Astrocyte (in vitro differentiated cells and primary cell): ENCODE measurements at regions not wholly inside any gene's neighbourhood (a gene's known extent, or its start where the extent isn't known, plus 50 kb on each side); places are given as distances from the start of the nearest gene placed in this dataset.
A peak's percentile ranks its signal among the peaks of the same experiment; 100 is the strongest.

Experiments used
- DNase-seq: peaks from one replicate; pipeline ENCODE4 v3.0.0-alpha.2; 2010; ENCODE audit warnings: low read depth
- FAIRE-seq: peaks from 2 replicates; lab custom pipeline; 2011; peaks lifted over from hg19 to GRCh38; lab: Jason Lieb, UNC
- H2AFZ ChIP-seq: 2 replicates; pipeline ENCODE4 v1.6.0; 2012; ENCODE audit warnings: low read depth, low read length, inconsistent platforms
- H3K27ac ChIP-seq: 2 replicates; pipeline ENCODE4 v1.5.1; 2011; ENCODE audit warnings: low read depth, low read length, inconsistent platforms
- H3K27me3 ChIP-seq: 2 replicates; pipeline ENCODE4 v1.6.0; 2011; ENCODE audit warnings: low read length, inconsistent platforms; ENCODE audit not compliant: insufficient read depth
- H3K36me3 ChIP-seq: 2 replicates; pipeline ENCODE4 v1.5.1; 2011; ENCODE audit warnings: low read length, inconsistent platforms; ENCODE audit not compliant: insufficient read depth
- H3K4me1 ChIP-seq: 2 replicates; pipeline ENCODE4 v1.5.1; 2011; ENCODE audit warnings: low read length, inconsistent platforms; ENCODE audit not compliant: insufficient read depth
- H3K4me2 ChIP-seq: 2 replicates; pipeline ENCODE4 v1.6.0; 2012; ENCODE audit warnings: low read length, inconsistent platforms
- H3K4me3 ChIP-seq: 2 replicates; pipeline ENCODE4 v1.5.1; 2011; ENCODE audit warnings: low read depth, mild to moderate bottlenecking, low read length, inconsistent platforms; ENCODE audit not compliant: insufficient read depth
- H3K79me2 ChIP-seq: 2 replicates; pipeline ENCODE4 v1.6.0; 2012; ENCODE audit warnings: mild to moderate bottlenecking, low read length, inconsistent platforms; ENCODE audit not compliant: insufficient read depth
- H3K9ac ChIP-seq: 2 replicates; pipeline ENCODE4 v1.6.0; 2012; ENCODE audit warnings: mild to moderate bottlenecking, low read length, inconsistent platforms
- H3K9me3 ChIP-seq: 2 replicates; pipeline ENCODE4 v1.5.1; 2012; ENCODE audit warnings: low read depth, mild to moderate bottlenecking, low read length, inconsistent platforms; ENCODE audit not compliant: insufficient read depth
- H4K20me1 ChIP-seq: 2 replicates; pipeline ENCODE4 v1.6.0; 2012; ENCODE audit warnings: low read length, inconsistent platforms; ENCODE audit not compliant: insufficient read depth
- H3K27ac Mint-ChIP-seq: one replicate; pipeline ENCODE4 v1.8.0; 2021; ENCODE audit warnings: mild to moderate bottlenecking, mixed read lengths; ENCODE audit not compliant: unreplicated experiment
- H3K27me3 Mint-ChIP-seq: one replicate; pipeline ENCODE4 v1.8.0; 2021; ENCODE audit warnings: low read depth, mixed read lengths; ENCODE audit not compliant: unreplicated experiment
- H3K36me3 Mint-ChIP-seq: one replicate; pipeline ENCODE4 v1.8.0; 2021; ENCODE audit warnings: low read depth, mixed read lengths; ENCODE audit not compliant: unreplicated experiment
- H3K4me1 Mint-ChIP-seq: one replicate; pipeline ENCODE4 v1.8.0; 2021; ENCODE audit warnings: low read depth, mixed read lengths; ENCODE audit not compliant: unreplicated experiment
- H3K4me3 Mint-ChIP-seq: one replicate; pipeline ENCODE4 v1.8.0; 2021; ENCODE audit warnings: mild to moderate bottlenecking, moderate library complexity, mixed read lengths; ENCODE audit not compliant: unreplicated experiment
- H3K9me3 Mint-ChIP-seq: one replicate; pipeline ENCODE4 v1.8.0; 2021; ENCODE audit warnings: mild to moderate bottlenecking, mixed read lengths; ENCODE audit not compliant: unreplicated experiment
- CTCF ChIP-seq: IDR thresholded peaks from 2 replicates; pipeline ENCODE4 v1.5.1; 2011; ENCODE audit warnings: low read depth, mild to moderate bottlenecking, inconsistent platforms, low read length, moderate library complexity; ENCODE audit not compliant: insufficient read depth
- EZH2 ChIP-seq: IDR thresholded peaks from 2 replicates; pipeline ENCODE4 v1.6.1; 2012; ENCODE audit warnings: mild to moderate bottlenecking, low read length, inconsistent platforms; ENCODE audit not compliant: insufficient read depth

- Histone ChIP-seq H3K4me2 (peak overlapping the region; percentile 80), H4K20me1 (no peaks in the 10 kb centered on the region), H3K27ac (no peak overlapping the region), H3K9ac (no peak overlapping the region), H3K4me1 (peaks cover 8% of the 10 kb centered on the region), H2AFZ (peak overlapping the region; percentile 62), H3K79me2 (no peaks in the 10 kb centered on the region), H3K4me3 (peak overlapping the region; percentile 45), H3K27me3 (no peaks in the 10 kb centered on the region), H3K36me3 (no peaks in the 10 kb centered on the region), H3K9me3 (no peaks in the 10 kb centered on the region)
- FAIRE-seq (no peak), DNase-seq (peak; percentile 42)
- Mint-ChIP-seq H3K27me3 (peaks cover 1% of the 10 kb centered on the region), H3K36me3 (no peaks in the 10 kb centered on the region), H3K4me1 (peaks cover 12% of the 10 kb centered on the region), H3K9me3 (no peaks in the 10 kb centered on the region), H3K27ac (no peak overlapping the region), H3K4me3 (peak overlapping the region; percentile 62)
- TF ChIP-seq EZH2 = no peak
- no peak for TF ChIP-seq CTCF
Measured at GRCh38 chr16:14002416-14002990, 68.6 kb upstream of the MRTFB start.

- Mint-ChIP-seq H3K27me3 (peaks cover 1% of the 10 kb centered on the region), H3K9me3 (no peaks in the 10 kb centered on the region), H3K4me1 (peaks cover 12% of the 10 kb centered on the region), H3K36me3 (no peaks in the 10 kb centered on the region), H3K4me3 (peak overlapping the region; percentile 27), H3K27ac (no peak overlapping the region)
- H3K9ac ChIP-seq = no peak overlapping the region
- no peak overlapping the region for H3K27ac ChIP-seq
- H3K36me3 ChIP-seq = no peaks in the 10 kb centered on the region
- H3K4me2 ChIP-seq = peak overlapping the region; percentile 80
- peak; percentile 65 for DNase-seq
- H3K9me3 ChIP-seq = no peaks in the 10 kb centered on the region
- no peaks in the 10 kb centered on the region for H3K79me2 ChIP-seq
- FAIRE-seq = no peak
- peaks cover 8% of the 10 kb centered on the region for H3K4me1 ChIP-seq
- H3K4me3 ChIP-seq = peak overlapping the region; percentile 45
- peak overlapping the region; percentile 62 for H2AFZ ChIP-seq
- no peak for TF ChIP-seq EZH2
- no peak for TF ChIP-seq CTCF
- no peaks in the 10 kb centered on the region for H3K27me3 ChIP-seq
- H4K20me1 ChIP-seq = no peaks in the 10 kb centered on the region
Measured at GRCh38 chr16:14003074-14003570, 68.0 kb upstream of the MRTFB start.

GRCh38 chr16:14004031-14004728 is 66.9 kb upstream of the MRTFB start:
- H3K36me3 ChIP-seq = no peaks in the 10 kb centered on the region
- H3K4me1 Mint-ChIP-seq = peaks cover 12% of the 10 kb centered on the region
- H3K36me3 Mint-ChIP-seq = no peaks in the 10 kb centered on the region
- FAIRE-seq (no peak), DNase-seq (no peak)
- peaks cover 1% of the 10 kb centered on the region for H3K27me3 Mint-ChIP-seq
- no peaks in the 10 kb centered on the region for H3K9me3 ChIP-seq
- no peak overlapping the region for H3K4me2 ChIP-seq
- no peaks in the 10 kb centered on the region for H4K20me1 ChIP-seq
- no peak overlapping the region for H3K9ac ChIP-seq
- peaks cover 8% of the 10 kb centered on the region for H3K4me1 ChIP-seq
- no peak overlapping the region for H2AFZ ChIP-seq
- no peak overlapping the region for H3K27ac ChIP-seq
- TF ChIP-seq CTCF (no peak), EZH2 (no peak)
- H3K4me3 ChIP-seq = no peak overlapping the region
- peak overlapping the region; percentile 18 for H3K27ac Mint-ChIP-seq
- no peak overlapping the region for H3K4me3 Mint-ChIP-seq
- no peaks in the 10 kb centered on the region for H3K27me3 ChIP-seq
- no peaks in the 10 kb centered on the region for H3K9me3 Mint-ChIP-seq
- H3K79me2 ChIP-seq = no peaks in the 10 kb centered on the region
